ENCODE measurements at regions not wholly inside any gene's neighbourhood (a gene's known extent, or its start where the extent isn't known, plus 50 kb on each side); places are given as distances from the start of the nearest gene placed in this dataset.
"Not testable (repeated sequence)": the region's sequence is repeated elsewhere in the genome, so short reads cannot be mapped to it uniquely, and the experiment has no call there.

GRCh38 chr7:91496251-91496820, 232.1 kb downstream of the FZD1 start:
- Mint-ChIP-seq H3K9me3 (ENCODE audit: unreplicated experiment) (peaks cover 7% of the 10 kb centered on the region), H3K4me3 (ENCODE audit: unreplicated experiment) (no peak overlapping the region), H3K27me3 (ENCODE audit: unreplicated experiment) (peaks cover 2% of the 10 kb centered on the region), H3K27ac (ENCODE audit: unreplicated experiment) (no peak overlapping the region), H3K36me3 (ENCODE audit: low read depth, unreplicated experiment) (no peaks in the 10 kb centered on the region), H3K4me1 (ENCODE audit: unreplicated experiment) (no peaks in the 10 kb centered on the region)
- no peak for TF ChIP-seq CTCF (IDR thresholded peaks at IDR 0.05; ENCODE audit: unreplicated experiment)
- DNase-seq (ENCODE audit: low spot score): no peak

GRCh38 chr7:91497277-91497676, 233.0 kb downstream of the FZD1 start:
- H3K4me3 Mint-ChIP-seq (ENCODE audit: unreplicated experiment): not testable (repeated sequence)

GRCh38 chr7:91503934-91504555, 239.8 kb downstream of the FZD1 start:
- no peak overlapping the region for H3K27ac Mint-ChIP-seq (ENCODE audit: unreplicated experiment)
- H3K4me1 Mint-ChIP-seq (ENCODE audit: unreplicated experiment): no peaks in the 10 kb centered on the region
- peaks cover under 1% of the 10 kb centered on the region for H3K9me3 Mint-ChIP-seq (ENCODE audit: unreplicated experiment)
- DNase-seq (ENCODE audit: low spot score): no peak
- H3K27me3 Mint-ChIP-seq (ENCODE audit: unreplicated experiment): no peaks in the 10 kb centered on the region
- H3K36me3 Mint-ChIP-seq (ENCODE audit: low read depth, unreplicated experiment): no peaks in the 10 kb centered on the region
- H3K4me3 Mint-ChIP-seq (ENCODE audit: unreplicated experiment): no peak overlapping the region
- TF ChIP-seq CTCF (IDR thresholded peaks at IDR 0.05; ENCODE audit: unreplicated experiment): no peak

More at GRCh38 chr7:91497277-91497676, 233.0 kb downstream of the FZD1 start:
- H3K36me3 Mint-ChIP-seq (ENCODE audit: low read depth, unreplicated experiment); H3K4me1 Mint-ChIP-seq (ENCODE audit: unreplicated experiment); H3K27me3 Mint-ChIP-seq (ENCODE audit: unreplicated experiment); H3K27ac Mint-ChIP-seq (ENCODE audit: unreplicated experiment); H3K9me3 Mint-ChIP-seq (ENCODE audit: unreplicated experiment); DNase-seq (ENCODE audit: low spot score): not testable (repeated sequence)

- H3K4me3 Mint-ChIP-seq (ENCODE audit: unreplicated experiment): no peak overlapping the region
- no peak for DNase-seq (ENCODE audit: low spot score)
- no peak for TF ChIP-seq CTCF (IDR thresholded peaks at IDR 0.05; ENCODE audit: unreplicated experiment)
- H3K36me3 Mint-ChIP-seq (ENCODE audit: low read depth, unreplicated experiment): no peaks in the 10 kb centered on the region
- no peaks in the 10 kb centered on the region for H3K4me1 Mint-ChIP-seq (ENCODE audit: unreplicated experiment)
- H3K27ac Mint-ChIP-seq (ENCODE audit: unreplicated experiment): no peak overlapping the region
- H3K27me3 Mint-ChIP-seq (ENCODE audit: unreplicated experiment): no peaks in the 10 kb centered on the region
- H3K9me3 Mint-ChIP-seq (ENCODE audit: unreplicated experiment): no peaks in the 10 kb centered on the region
These were observed 240.7 kb downstream of the FZD1 start for GRCh38 chr7:91504919-91505318.

- H3K27me3 Mint-ChIP-seq (ENCODE audit: unreplicated experiment); H3K4me1 Mint-ChIP-seq (ENCODE audit: unreplicated experiment): not testable (repeated sequence)
These were observed 242.7 kb downstream of the FZD1 start for GRCh38 chr7:91506966-91507365.

GRCh38 chr7:91511861-91512260, 247.6 kb downstream of the FZD1 start:
- H3K27ac Mint-ChIP-seq (ENCODE audit: unreplicated experiment); H3K4me3 Mint-ChIP-seq (ENCODE audit: unreplicated experiment); H3K9me3 Mint-ChIP-seq (ENCODE audit: unreplicated experiment); H3K4me1 Mint-ChIP-seq (ENCODE audit: unreplicated experiment); H3K36me3 Mint-ChIP-seq (ENCODE audit: low read depth, unreplicated experiment); H3K27me3 Mint-ChIP-seq (ENCODE audit: unreplicated experiment); DNase-seq (ENCODE audit: low spot score): not testable (repeated sequence)

More at GRCh38 chr7:91506966-91507365, 242.7 kb downstream of the FZD1 start:
- H3K36me3 Mint-ChIP-seq (ENCODE audit: low read depth, unreplicated experiment); H3K27ac Mint-ChIP-seq (ENCODE audit: unreplicated experiment); DNase-seq (ENCODE audit: low spot score); H3K9me3 Mint-ChIP-seq (ENCODE audit: unreplicated experiment); H3K4me3 Mint-ChIP-seq (ENCODE audit: unreplicated experiment): not testable (repeated sequence)
